HepG2 (cell line): ENCODE measurements at regions not wholly inside any gene's neighbourhood (a gene's known extent, or its start where the extent isn't known, plus 50 kb on each side); places are given as distances from the start of the nearest gene placed in this dataset.

ENCODE experiments used
- ATAC-seq: fragments of 200-7000 bp; cut with Tn5 transposase; 3 replicates; pipeline ENCODE4 v1.9.1; 2020; ENCODE audit warnings: mild to moderate bottlenecking, moderate library complexity
- BruUV-seq: library from RNA; stranded (reverse); fragments of 400-500 nt; replicated peaks from 2 replicates; lab custom pipeline; 2021; lab: Mats Ljungman, UMichigan
- CTCF ChIA-PET: fragments of 300-600 bp; formaldehyde crosslinking; extraction: SDS; loops from one replicate; lab custom pipeline; 2021; ENCODE audit warnings: low total read pairs, inconsistent platforms, low intra/inter-chr PET ratio; lab: Yijun Ruan, JAX
- POLR2A ChIA-PET: fragments of 350-600 bp; sonication (Branson Sonifier 250); formaldehyde crosslinking; loops from one replicate; lab custom pipeline; 2020; ENCODE audit warnings: antibody characterized with exemption, inconsistent platforms; lab: Yijun Ruan, JAX
- DNase-seq: peaks from one replicate; pipeline ENCODE4 v3.0.0-alpha.2; 2015; ENCODE audit warnings: low spot score
- FAIRE-seq: peaks from 3 replicates; lab custom pipeline; 2011; peaks lifted over from hg19 to GRCh38; lab: Jason Lieb, UNC
- H2AFZ ChIP-seq: one replicate; pipeline ENCODE4 v1.6.1; 2011; ENCODE audit warnings: low read length, inconsistent platforms
- H3K27ac ChIP-seq: fragments of 300-600 bp; 3 replicates; pipeline ENCODE4 v1.8.0; 2011; ENCODE audit warnings: mixed run types, mild to moderate bottlenecking, mixed read lengths, low read length, inconsistent platforms; ENCODE audit not compliant: insufficient read depth; ENCODE audit errors: extremely low read length
- H3K27me3 ChIP-seq, 2 experiments: fragments of 200-600 bp in 1 of 2; 2 replicates in 1 of 2; 3 replicates in 1 of 2; pipeline versions ENCODE4 v1.6.0 to v1.8.0; 2011; ENCODE audit warnings: low read length in 2 of 2, mild to moderate bottlenecking in 2 of 2, moderate library complexity in 2 of 2, inconsistent platforms in 1 of 2; ENCODE audit not compliant: insufficient read depth in 2 of 2, control insufficient read depth in 1 of 2
- H3K36me3 ChIP-seq, 2 experiments: fragments of 200-600 bp in 1 of 2; replicated peaks in 1 of 2; 2 replicates in 1 of 2; 3 replicates in 1 of 2; pipeline versions ENCODE4 v1.5.1 to v1.8.0; 2011; ENCODE audit warnings: low read length in 2 of 2, inconsistent platforms in 1 of 2; ENCODE audit not compliant: insufficient read depth in 2 of 2, control insufficient read depth in 1 of 2
- H3K4me1 ChIP-seq: 2 replicates; pipeline ENCODE4 v1.5.1; 2012; ENCODE audit warnings: low read length, inconsistent platforms; ENCODE audit not compliant: insufficient read depth
- H3K4me2 ChIP-seq: 2 replicates; pipeline ENCODE4 v1.6.0; 2011; ENCODE audit warnings: low read depth, low read length, inconsistent platforms
- H3K4me3 ChIP-seq, 3 experiments: fragments of 200-600 bp in 1 of 3; sonication (generic), shearing (Covaris generic) in 1 of 3; replicated peaks in 1 of 3; 2 replicates each; pipeline ENCODE4 v1.5.1; 2011 to 2016; ENCODE audit warnings: low read length in 3 of 3, inconsistent platforms in 2 of 3, low read depth in 2 of 3, mild to moderate bottlenecking in 2 of 3, control low read depth in 1 of 3, mixed read lengths in 1 of 3; ENCODE audit not compliant: insufficient read depth in 1 of 3
- H3K79me2 ChIP-seq: one replicate; pipeline ENCODE4 v1.6.1; 2011; ENCODE audit warnings: low read length, inconsistent platforms; ENCODE audit not compliant: insufficient read depth
- H3K9ac ChIP-seq: 2 replicates; pipeline ENCODE4 v1.6.0; 2011; ENCODE audit warnings: mild to moderate bottlenecking, low read depth, low read length, inconsistent platforms; ENCODE audit not compliant: insufficient read depth
- H3K9me3 ChIP-seq: 2 replicates; pipeline ENCODE4 v1.5.1; 2012; ENCODE audit warnings: mild to moderate bottlenecking, low read length
- H4K20me1 ChIP-seq: 2 replicates; pipeline ENCODE4 v1.6.0; 2011; ENCODE audit warnings: inconsistent platforms, mild to moderate bottlenecking, low read length, moderate library complexity; ENCODE audit not compliant: insufficient read depth
- ATF1 ChIP-seq: IDR thresholded peaks from 2 replicates; pipeline ENCODE4 v1.6.1; 2016; ENCODE audit warnings: mild to moderate bottlenecking, control low read depth
- CCDC6 ChIP-seq: sonication (generic); formaldehyde crosslinking; IDR thresholded peaks from 2 replicates; pipeline ENCODE4 v1.8.1; 2022; ENCODE audit warnings: mild to moderate bottlenecking, missing genetic modification reagents, moderate library complexity
- MEIS1 ChIP-seq: sonication (generic); formaldehyde crosslinking; IDR thresholded peaks from 2 replicates; pipeline ENCODE4 v1.9.0; 2021; ENCODE audit warnings: mild to moderate bottlenecking, missing genetic modification reagents, moderate library complexity, borderline replicate concordance
- PHF21A ChIP-seq: sonication (generic); formaldehyde crosslinking; IDR thresholded peaks from 2 replicates; pipeline ENCODE4 v1.5.0; 2020; ENCODE audit warnings: mild to moderate bottlenecking, missing genetic modification reagents
- RAD51 ChIP-seq: fragments of 450-650 bp; IDR thresholded peaks from 2 replicates; pipeline ENCODE4 v1.6.1; 2016; ENCODE audit warnings: borderline replicate concordance
- ZNF12 ChIP-seq: sonication (generic); formaldehyde crosslinking; IDR thresholded peaks from 2 replicates; pipeline ENCODE4 v1.5.0; 2020; ENCODE audit warnings: missing genetic modification reagents
- ZNF569 ChIP-seq: sonication (generic); formaldehyde crosslinking; IDR thresholded peaks from 2 replicates; pipeline ENCODE4 v1.5.0; 2020; ENCODE audit warnings: mild to moderate bottlenecking, missing genetic modification reagents, moderate library complexity, borderline replicate concordance
- ZNF780A ChIP-seq: sonication (generic); formaldehyde crosslinking; IDR thresholded peaks from 2 replicates; pipeline ENCODE4 v1.8.0; 2022; ENCODE audit warnings: mild to moderate bottlenecking, missing genetic modification reagents, moderate library complexity
- WGBS: methylation state at CpG from one replicate; pipeline ENCODE4 v1.1.6; 2017; ENCODE audit warnings: low lambda C conversion rate; 5-methylcytosine and 5-hydroxymethylcytosine counted together
- in situ Hi-C: cut with HindIII; loops from 2 replicates; pipeline ENCODE4 v1.10.0; 2017; ENCODE audit warnings: low pct_unique_long_range_greater_than_20kb; ENCODE audit not compliant: extremely low pct_ligation_motif_present
- intact Hi-C: fragments of 100-400 bp; cut with micrococcal nuclease; formaldehyde crosslinking; loops from one replicate; pipeline ENCODE4 v1.10.0; 2022; ENCODE audit not compliant: unreplicated experiment
- TF ChIP-seq, protein P1 (sequence below): sonication (generic); formaldehyde crosslinking; IDR thresholded peaks from 2 replicates; pipeline ENCODE4 v1.4.0; 2020; ENCODE audit warnings: mild to moderate bottlenecking, missing genetic modification reagents
- TF ChIP-seq, protein P2 (sequence below), 2 experiments: sonication (generic) in 1 of 2; formaldehyde crosslinking in 1 of 2; IDR thresholded peaks; 2 replicates each; pipeline versions ENCODE4 v1.5.1 to v1.6.1; 2011 to 2020; ENCODE audit warnings: borderline replicate concordance in 1 of 2, low read depth in 1 of 2, low read length in 1 of 2, mild to moderate bottlenecking in 1 of 2, missing genetic modification reagents in 1 of 2, moderate library complexity in 1 of 2

DNA sequence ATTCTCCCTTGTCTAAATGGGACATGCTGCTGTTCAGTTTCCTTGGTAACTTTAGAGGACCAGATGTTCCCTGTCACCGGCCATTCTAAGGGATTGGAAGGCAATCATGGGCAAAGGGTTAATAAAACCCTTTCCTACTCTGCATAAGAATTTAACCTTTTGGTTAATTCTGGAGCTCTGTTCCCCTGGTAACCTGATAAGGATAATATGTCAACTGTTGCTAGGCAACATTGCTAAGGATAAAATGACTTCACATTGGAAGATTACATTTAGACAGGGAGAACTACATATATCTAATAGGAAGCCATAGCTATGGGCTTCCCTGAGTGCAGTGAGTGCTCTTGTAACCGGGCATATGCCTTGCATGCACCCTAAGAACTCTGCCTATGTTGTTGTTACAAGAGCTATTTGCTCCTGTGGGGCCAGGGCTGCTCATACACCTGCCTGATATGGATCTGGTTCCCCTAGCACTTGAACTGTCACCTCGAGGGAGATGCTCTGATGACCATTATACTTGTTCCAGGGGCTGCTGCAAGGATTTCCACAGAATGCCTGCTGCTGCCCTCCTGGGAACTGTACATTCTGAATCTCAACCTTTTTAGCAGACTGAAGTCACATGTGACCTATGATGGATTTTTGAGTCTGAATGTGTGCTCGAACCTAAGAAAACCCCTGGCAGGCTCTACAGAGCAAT lies 326.3 kb upstream of the PDZRN3 start (continued):
- TF ChIP-seq, protein P1, sequence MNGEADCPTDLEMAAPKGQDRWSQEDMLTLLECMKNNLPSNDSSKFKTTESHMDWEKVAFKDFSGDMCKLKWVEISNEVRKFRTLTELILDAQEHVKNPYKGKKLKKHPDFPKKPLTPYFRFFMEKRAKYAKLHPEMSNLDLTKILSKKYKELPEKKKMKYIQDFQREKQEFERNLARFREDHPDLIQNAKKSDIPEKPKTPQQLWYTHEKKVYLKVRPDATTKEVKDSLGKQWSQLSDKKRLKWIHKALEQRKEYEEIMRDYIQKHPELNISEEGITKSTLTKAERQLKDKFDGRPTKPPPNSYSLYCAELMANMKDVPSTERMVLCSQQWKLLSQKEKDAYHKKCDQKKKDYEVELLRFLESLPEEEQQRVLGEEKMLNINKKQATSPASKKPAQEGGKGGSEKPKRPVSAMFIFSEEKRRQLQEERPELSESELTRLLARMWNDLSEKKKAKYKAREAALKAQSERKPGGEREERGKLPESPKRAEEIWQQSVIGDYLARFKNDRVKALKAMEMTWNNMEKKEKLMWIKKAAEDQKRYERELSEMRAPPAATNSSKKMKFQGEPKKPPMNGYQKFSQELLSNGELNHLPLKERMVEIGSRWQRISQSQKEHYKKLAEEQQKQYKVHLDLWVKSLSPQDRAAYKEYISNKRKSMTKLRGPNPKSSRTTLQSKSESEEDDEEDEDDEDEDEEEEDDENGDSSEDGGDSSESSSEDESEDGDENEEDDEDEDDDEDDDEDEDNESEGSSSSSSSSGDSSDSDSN: no peak
- TF ChIP-seq PHF21A (CRISPR knock-in tag): no peak
- TF ChIP-seq ZNF780A: no peak
- TF ChIP-seq ATF1: no peak
- TF ChIP-seq ZNF569 (CRISPR knock-in tag): no peak
- TF ChIP-seq CCDC6 (CRISPR knock-in tag): no peak

DNA sequence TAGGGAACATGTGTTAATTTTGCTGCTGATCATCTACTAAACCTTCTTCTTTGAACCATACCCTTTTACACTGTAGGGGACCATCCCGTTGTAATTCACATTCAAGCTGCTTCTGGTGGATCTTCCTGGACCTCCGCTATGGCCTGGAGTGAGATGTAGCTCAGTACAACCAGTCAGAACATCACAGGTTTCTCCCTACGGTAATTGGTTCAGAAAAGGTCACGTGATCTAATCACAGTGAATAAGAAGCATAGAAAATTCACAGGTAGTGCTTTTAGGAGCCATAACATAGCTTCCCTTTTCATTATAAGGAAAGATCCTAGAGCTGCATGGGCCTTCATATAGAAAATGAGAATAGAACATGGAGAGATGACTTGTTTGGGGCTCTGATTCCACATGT lies 320.8 kb upstream of the PDZRN3 start:
- DNase-seq (no peak), ATAC-seq (no peak), FAIRE-seq (no peak)
- intact Hi-C loops: no loop called here
- in situ Hi-C loops: no loop called here
- no TSS peak for BruUV-seq
- H3K79me2 ChIP-seq: no peaks in the 10 kb centered on the region
- no peak overlapping the region for H3K4me3 ChIP-seq
- no peak overlapping the region for H3K4me2 ChIP-seq
- TF ChIP-seq PHF21A (CRISPR knock-in tag): no peak
- no peak for TF ChIP-seq ZNF12 (CRISPR knock-in tag)
- TF ChIP-seq, protein P2, sequence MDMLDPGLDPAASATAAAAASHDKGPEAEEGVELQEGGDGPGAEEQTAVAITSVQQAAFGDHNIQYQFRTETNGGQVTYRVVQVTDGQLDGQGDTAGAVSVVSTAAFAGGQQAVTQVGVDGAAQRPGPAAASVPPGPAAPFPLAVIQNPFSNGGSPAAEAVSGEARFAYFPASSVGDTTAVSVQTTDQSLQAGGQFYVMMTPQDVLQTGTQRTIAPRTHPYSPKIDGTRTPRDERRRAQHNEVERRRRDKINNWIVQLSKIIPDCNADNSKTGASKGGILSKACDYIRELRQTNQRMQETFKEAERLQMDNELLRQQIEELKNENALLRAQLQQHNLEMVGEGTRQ (IDR thresholded peaks at IDR 0.05; ENCODE audit: low read depth, low read length): peak; percentile 23; the same call in 1 of the 2 replicates
- TF ChIP-seq, protein P2 (CRISPR knock-in tag; IDR thresholded peaks at IDR 0.05; ENCODE audit: borderline replicate concordance): no peak
- peak; percentile 66; the same call in 1 of the 2 replicates for TF ChIP-seq RAD51
- TF ChIP-seq MEIS1 (CRISPR knock-in tag): no peak
- no peaks in the 10 kb centered on the region for H3K9me3 ChIP-seq
- 0% methylated on average over 4 of the region's 4 CpGs for WGBS
- H3K36me3 ChIP-seq: no peaks in the 10 kb centered on the region
- ChIA-PET POLR2A (no interaction called here), CTCF (no interaction called here)
- no peaks in the 10 kb centered on the region for H4K20me1 ChIP-seq
- no peak overlapping the region for H3K9ac ChIP-seq
- no peaks in the 10 kb centered on the region for H3K4me1 ChIP-seq
- no peaks in the 10 kb centered on the region for H3K27me3 ChIP-seq
- no peak overlapping the region for H2AFZ ChIP-seq
- H3K27ac ChIP-seq: no peak overlapping the region
